ENCODE measurements at regions not wholly inside any gene's neighbourhood (a gene's known extent, or its start where the extent isn't known, plus 50 kb on each side); places are given as distances from the start of the nearest gene placed in this dataset.

DNA sequence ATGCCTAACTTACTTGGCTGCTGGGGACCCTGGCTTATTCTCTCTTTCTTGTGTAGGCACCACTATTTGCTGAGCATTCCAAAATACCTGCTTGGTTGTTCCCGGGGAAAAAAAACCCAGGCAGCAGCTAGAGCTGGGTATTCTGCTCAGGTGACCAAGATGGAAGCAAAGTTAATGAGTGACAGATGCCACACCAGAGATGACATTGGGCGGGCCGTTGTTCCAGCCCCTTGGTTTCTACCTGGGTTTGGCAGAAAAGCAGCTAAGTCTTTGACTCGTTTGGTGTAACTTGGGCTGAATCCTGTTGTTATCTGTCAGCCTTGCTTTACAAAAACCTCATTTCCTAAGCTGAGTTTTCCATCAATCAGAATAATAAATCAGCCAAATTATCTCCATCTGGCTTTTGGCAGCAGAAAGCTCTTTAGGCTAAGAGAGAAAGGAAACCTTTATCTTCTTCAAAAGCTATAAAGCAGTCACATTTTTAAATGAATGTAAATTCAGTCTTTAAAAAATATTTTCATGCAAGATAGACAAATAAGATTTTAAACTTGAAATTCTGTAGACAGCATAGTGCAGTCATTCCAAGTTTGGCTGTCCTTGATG is 202.0 kb upstream of the GMDS start:
- no TSS peak for BruUV-seq (replicated peaks)
- no peaks in the 10 kb centered on the region for H3K9me2 ChIP-seq (ENCODE audit: insufficient read depth)
- intact Hi-C loops (cut with micrococcal nuclease; ENCODE audit: unreplicated experiment): loop anchor here (5.0 kb wide), 1 partner anchor 340 kb away; no protein-coding TSS in a partner anchor
- H3K4me2 ChIP-seq: no peak overlapping the region
- no peak overlapping the region for H3K4me3 ChIP-seq
- TF ChIP-seq, protein P1, sequence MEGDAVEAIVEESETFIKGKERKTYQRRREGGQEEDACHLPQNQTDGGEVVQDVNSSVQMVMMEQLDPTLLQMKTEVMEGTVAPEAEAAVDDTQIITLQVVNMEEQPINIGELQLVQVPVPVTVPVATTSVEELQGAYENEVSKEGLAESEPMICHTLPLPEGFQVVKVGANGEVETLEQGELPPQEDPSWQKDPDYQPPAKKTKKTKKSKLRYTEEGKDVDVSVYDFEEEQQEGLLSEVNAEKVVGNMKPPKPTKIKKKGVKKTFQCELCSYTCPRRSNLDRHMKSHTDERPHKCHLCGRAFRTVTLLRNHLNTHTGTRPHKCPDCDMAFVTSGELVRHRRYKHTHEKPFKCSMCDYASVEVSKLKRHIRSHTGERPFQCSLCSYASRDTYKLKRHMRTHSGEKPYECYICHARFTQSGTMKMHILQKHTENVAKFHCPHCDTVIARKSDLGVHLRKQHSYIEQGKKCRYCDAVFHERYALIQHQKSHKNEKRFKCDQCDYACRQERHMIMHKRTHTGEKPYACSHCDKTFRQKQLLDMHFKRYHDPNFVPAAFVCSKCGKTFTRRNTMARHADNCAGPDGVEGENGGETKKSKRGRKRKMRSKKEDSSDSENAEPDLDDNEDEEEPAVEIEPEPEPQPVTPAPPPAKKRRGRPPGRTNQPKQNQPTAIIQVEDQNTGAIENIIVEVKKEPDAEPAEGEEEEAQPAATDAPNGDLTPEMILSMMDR (conservative IDR thresholded peaks at IDR 0.05): no peak
- no peak for TF ChIP-seq EZH2 (IDR thresholded peaks at IDR 0.05; ENCODE audit: low read depth)
- H3K27me3 ChIP-seq (ENCODE audit: insufficient read depth, low read depth): no peaks in the 10 kb centered on the region
- H3K4me1 ChIP-seq (replicated peaks; ENCODE audit: insufficient read depth): peaks cover 4% of the 10 kb centered on the region
- no peak overlapping the region for H3K27ac ChIP-seq
- H3F3A ChIP-seq (ENCODE audit: insufficient read depth, low read depth): peaks cover 2% of the 10 kb centered on the region; the same call in 1 of the 2 replicates
- H2AFZ ChIP-seq: no peak overlapping the region
- H3K36me3 ChIP-seq (ENCODE audit: low read depth): no peaks in the 10 kb centered on the region
- ChIA-PET CTCF (interaction anchor here (0.6 kb wide), 1 partner anchor 898 kb away, joined by 8 read pairs; no protein-coding TSS in a partner anchor), POLR2A (ENCODE audit: unreplicated experiment) (no interaction called here)
- no peaks in the 10 kb centered on the region for H3K9me3 ChIP-seq (ENCODE audit: insufficient read depth, low read depth)
- no peaks in the 10 kb centered on the region for H3K79me2 ChIP-seq (ENCODE audit: low read depth)
- DNase-seq: no peak
- no peaks in the 10 kb centered on the region for H4K20me1 ChIP-seq (ENCODE audit: insufficient read depth)

GRCh38 chr6:2441601-2442475 is 196.4 kb upstream of the GMDS start:
- H3K9me2 ChIP-seq (ENCODE audit: insufficient read depth): no peaks in the 10 kb centered on the region
- H3K27ac ChIP-seq: peak overlapping the region; percentile 80
- TF ChIP-seq, protein P1 (conservative IDR thresholded peaks at IDR 0.05): no peak
- TF ChIP-seq EZH2 (IDR thresholded peaks at IDR 0.05; ENCODE audit: low read depth): no peak
- H3F3A ChIP-seq (ENCODE audit: insufficient read depth, low read depth): peaks cover 14% of the 10 kb centered on the region; the same call in 1 of the 2 replicates
- no peak overlapping the region for H3K4me3 ChIP-seq
- H3K4me1 ChIP-seq (replicated peaks; ENCODE audit: insufficient read depth): peaks cover 24% of the 10 kb centered on the region
- ChIA-PET CTCF (no interaction called here), POLR2A (ENCODE audit: unreplicated experiment) (no interaction called here)
- peak; percentile 36 to 87 for DNase-seq
- no peaks in the 10 kb centered on the region for H4K20me1 ChIP-seq (ENCODE audit: insufficient read depth)
- no peaks in the 10 kb centered on the region for H3K9me3 ChIP-seq (ENCODE audit: insufficient read depth, low read depth)
- H3K79me2 ChIP-seq (ENCODE audit: low read depth): no peaks in the 10 kb centered on the region
- H3K27me3 ChIP-seq (ENCODE audit: insufficient read depth, low read depth): no peaks in the 10 kb centered on the region
- peak overlapping the region; percentile 38 for H3K4me2 ChIP-seq
- no TSS peak for BruUV-seq (replicated peaks)
- H3K36me3 ChIP-seq (ENCODE audit: low read depth): no peaks in the 10 kb centered on the region
- intact Hi-C loops (cut with micrococcal nuclease; ENCODE audit: unreplicated experiment): no loop called here
- no peak overlapping the region for H2AFZ ChIP-seq

DNA sequence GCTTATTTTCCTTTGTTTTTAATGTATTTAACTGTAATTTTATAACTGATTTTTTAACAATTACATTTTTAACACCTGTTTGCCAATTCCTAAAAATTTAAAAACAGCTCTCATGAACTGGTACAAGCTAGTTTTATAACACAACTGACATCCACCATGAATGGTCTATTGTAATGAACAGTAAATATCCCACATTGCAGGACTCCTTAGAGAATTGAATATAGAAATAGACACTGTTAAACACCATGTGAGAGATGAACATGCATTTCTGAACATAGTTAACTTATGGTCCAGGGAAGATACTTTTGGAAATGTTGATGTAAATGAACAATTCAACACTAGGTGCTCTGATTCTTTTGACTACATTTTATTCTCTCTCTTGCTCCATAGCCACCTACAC is 195.1 kb upstream of the GMDS start:
- H3K9me3 ChIP-seq (ENCODE audit: insufficient read depth, low read depth): no peaks in the 10 kb centered on the region
- H3K4me1 ChIP-seq (replicated peaks; ENCODE audit: insufficient read depth): peaks cover 24% of the 10 kb centered on the region
- H3K36me3 ChIP-seq (ENCODE audit: low read depth): no peaks in the 10 kb centered on the region
- no peaks in the 10 kb centered on the region for H3K79me2 ChIP-seq (ENCODE audit: low read depth)
- no peak overlapping the region for H2AFZ ChIP-seq
- CTCF ChIA-PET: no interaction called here
- H3K27ac ChIP-seq: no peak overlapping the region
- H3K4me3 ChIP-seq: no peak overlapping the region
- no peak for DNase-seq
- TF ChIP-seq, protein P1 (conservative IDR thresholded peaks at IDR 0.05): no peak
- TF ChIP-seq EZH2 (IDR thresholded peaks at IDR 0.05; ENCODE audit: low read depth): no peak
- POLR2A ChIA-PET (ENCODE audit: unreplicated experiment): no interaction called here
- H4K20me1 ChIP-seq (ENCODE audit: insufficient read depth): no peaks in the 10 kb centered on the region
- peaks cover 14% of the 10 kb centered on the region; the same call in 1 of the 2 replicates for H3F3A ChIP-seq (ENCODE audit: insufficient read depth, low read depth)
- no peaks in the 10 kb centered on the region for H3K9me2 ChIP-seq (ENCODE audit: insufficient read depth)
- H3K4me2 ChIP-seq: no peak overlapping the region
- BruUV-seq (replicated peaks): no TSS peak
- no peaks in the 10 kb centered on the region for H3K27me3 ChIP-seq (ENCODE audit: insufficient read depth, low read depth)
- intact Hi-C loops (cut with micrococcal nuclease; ENCODE audit: unreplicated experiment): no loop called here
